SK-N-SH (cell line): ENCODE measurements at regions not wholly inside any gene's neighbourhood (a gene's known extent, or its start where the extent isn't known, plus 50 kb on each side); places are given as distances from the start of the nearest gene placed in this dataset.

ENCODE experiments used
- CTCF ChIA-PET: fragments of 300-600, 350-600 bp; formaldehyde crosslinking; extraction: SDS; loops from one replicate; lab custom pipeline; 2021; lab: Yijun Ruan, JAX
- POLR2A ChIA-PET: fragments of 350-600 bp; sonication (Branson Sonifier 250); formaldehyde crosslinking; extraction: SDS; loops from one replicate; lab custom pipeline; 2020; ENCODE audit warnings: antibody characterized with exemption, inconsistent platforms; lab: Yijun Ruan, JAX
- DNase-seq: peaks from one replicate; pipeline ENCODE4 v3.0.0; 2012
- H2AFZ ChIP-seq: fragments of 200-600 bp; sonication (generic); 2 replicates; pipeline ENCODE4 v1.8.1; 2016; ENCODE audit warnings: antibody characterized with exemption, mild to moderate bottlenecking, low read depth
- H3F3A ChIP-seq: fragments of 200-600 bp; sonication (generic); replicated peaks from 2 replicates; pipeline ENCODE3; 2016; ENCODE audit warnings: antibody characterized with exemption, mild to moderate bottlenecking; ENCODE audit not compliant: insufficient read depth
- H3K27ac ChIP-seq, 2 experiments: fragments of 200-500 bp in 1 of 2; fragments of 200-600 bp in 1 of 2; sonication (Bioruptor generic) in 1 of 2; sonication (generic), shearing (Covaris generic) in 1 of 2; 2 replicates each; pipeline versions ENCODE4 v1.5.1 to v1.6.1; 2014 to 2016; ENCODE audit warnings: low read depth in 2 of 2, inconsistent platforms in 1 of 2, low read length in 1 of 2, mild to moderate bottlenecking in 1 of 2, mixed read lengths in 1 of 2
- H3K27me3 ChIP-seq: fragments of 200-600 bp; sonication (generic), shearing (Covaris generic); 2 replicates; pipeline ENCODE4 v1.6.1; 2016; ENCODE audit warnings: mixed run types; ENCODE audit not compliant: insufficient read depth
- H3K36me3 ChIP-seq, 2 experiments: fragments of 200-500 bp in 1 of 2; fragments of 200-600 bp in 1 of 2; sonication (Bioruptor generic) in 1 of 2; sonication (generic) in 1 of 2; replicated peaks in 1 of 2; 2 replicates each; pipeline versions ENCODE3 to v1.5.1; 2014 to 2016; ENCODE audit warnings: low read length in 1 of 2, mild to moderate bottlenecking in 1 of 2; ENCODE audit not compliant: insufficient read depth in 2 of 2, control insufficient read depth in 1 of 2
- H3K4me1 ChIP-seq, 2 experiments: fragments of 200-500 bp in 1 of 2; fragments of 200-600 bp in 1 of 2; sonication (Bioruptor generic) in 1 of 2; sonication (generic), shearing (Covaris generic) in 1 of 2; 2 replicates each; pipeline versions ENCODE4 v1.5.1 to v1.6.1; 2014 to 2016; ENCODE audit warnings: low read depth in 1 of 2, low read length in 1 of 2, mixed run types in 1 of 2; ENCODE audit not compliant: insufficient read depth in 2 of 2, control insufficient read depth in 1 of 2
- H3K4me2 ChIP-seq: fragments of 200-600 bp; sonication (generic), shearing (Covaris generic); 2 replicates; pipeline ENCODE4 v1.6.1; 2017; ENCODE audit warnings: mixed run types
- H3K4me3 ChIP-seq, 2 experiments: fragments of 200-500 bp in 1 of 2; fragments of 200-600 bp in 1 of 2; sonication (Bioruptor generic) in 1 of 2; sonication (generic), shearing (Covaris generic) in 1 of 2; 2 replicates each; pipeline versions ENCODE4 v1.5.1 to v1.8.1; 2014 to 2016; ENCODE audit warnings: low read depth in 2 of 2, inconsistent platforms in 1 of 2, low read length in 1 of 2, mild to moderate bottlenecking in 1 of 2, mixed read lengths in 1 of 2, moderate library complexity in 1 of 2
- H3K79me2 ChIP-seq: fragments of 200-600 bp; sonication (generic); 2 replicates; pipeline ENCODE4 v1.8.1; 2017; ENCODE audit warnings: mild to moderate bottlenecking; ENCODE audit not compliant: insufficient read depth
- H3K9ac ChIP-seq: fragments of 200-600 bp; sonication (generic); 2 replicates; pipeline ENCODE4 v1.6.1; 2017; ENCODE audit warnings: mixed run types
- H3K9me2 ChIP-seq: fragments of 200-600 bp; sonication (generic); 2 replicates; pipeline ENCODE4 v1.6.1; 2017; ENCODE audit warnings: mixed run types
- H3K9me3 ChIP-seq: fragments of 200-600 bp; sonication (generic); 2 replicates; pipeline ENCODE4 v1.6.1; 2017; ENCODE audit warnings: mixed run types, mild to moderate bottlenecking, moderate library complexity
- H4K20me1 ChIP-seq: fragments of 200-600 bp; sonication (generic); 2 replicates; pipeline ENCODE4 v1.6.1; 2017; ENCODE audit warnings: mild to moderate bottlenecking, mixed run types; ENCODE audit not compliant: insufficient read depth
- CHD2 ChIP-seq: fragments of 150-350 bp; IDR thresholded peaks from 2 replicates; pipeline ENCODE4 v1.6.1; 2018; ENCODE audit warnings: low read length; ENCODE audit not compliant: partially characterized antibody
- ELF1 ChIP-seq: IDR thresholded peaks from 2 replicates; pipeline ENCODE4 v1.4.0; 2012
- EP300 ChIP-seq, 2 experiments: IDR thresholded peaks; 2 replicates each; pipeline versions ENCODE4 v1.4.0 to v1.6.1; 2012; ENCODE audit warnings: borderline replicate concordance in 1 of 2, low read depth in 1 of 2, low read length in 1 of 2
- FOXJ3 ChIP-seq: sonication (generic); formaldehyde crosslinking; IDR thresholded peaks from 2 replicates; pipeline ENCODE4 v1.5.1; 2020; ENCODE audit warnings: mild to moderate bottlenecking, missing genetic modification reagents
- GABPA ChIP-seq: IDR thresholded peaks from 2 replicates; pipeline ENCODE4 v1.4.0; 2012; ENCODE audit warnings: low read depth, mild to moderate bottlenecking
- GATA2 ChIP-seq: sonication (generic); formaldehyde crosslinking; IDR thresholded peaks from 2 replicates; pipeline ENCODE4 v1.5.0; 2020; ENCODE audit warnings: mild to moderate bottlenecking, missing genetic modification reagents
- MAX ChIP-seq: IDR thresholded peaks from 2 replicates; pipeline ENCODE4 v1.4.0; 2012; ENCODE audit warnings: low read depth
- MXI1 ChIP-seq: IDR thresholded peaks from 2 replicates; pipeline ENCODE4 v1.6.1; 2012; ENCODE audit warnings: mild to moderate bottlenecking, low read depth, low read length, improper control_type of control experiment
- PBX3 ChIP-seq: IDR thresholded peaks from 2 replicates; pipeline ENCODE4; 2012
- POLR2AphosphoS5 ChIP-seq: IDR thresholded peaks from 2 replicates; pipeline ENCODE4 v1.6.1; 2012; ENCODE audit warnings: low read depth, low read length
- RAD21 ChIP-seq: IDR thresholded peaks from 2 replicates; pipeline ENCODE4 v1.6.1; 2012; ENCODE audit warnings: mild to moderate bottlenecking, low read length
- RXRA ChIP-seq: IDR thresholded peaks from 2 replicates; pipeline ENCODE4 v1.4.0; 2012; ENCODE audit warnings: low read depth, mild to moderate bottlenecking, borderline replicate concordance
- SIN3A ChIP-seq: IDR thresholded peaks from 2 replicates; pipeline ENCODE4 v1.6.1; 2012; ENCODE audit warnings: low read depth, mild to moderate bottlenecking, low read length, moderate library complexity, borderline replicate concordance
- SMC3 ChIP-seq: IDR thresholded peaks from 2 replicates; pipeline ENCODE4 v1.6.1; 2012; ENCODE audit warnings: low read depth, low read length, improper control_type of control experiment
- TAF1 ChIP-seq: IDR thresholded peaks from 2 replicates; pipeline ENCODE4 v1.6.1; 2012; ENCODE audit warnings: low read depth, mild to moderate bottlenecking, low read length, moderate library complexity, borderline replicate concordance
- TCF12 ChIP-seq: IDR thresholded peaks from 2 replicates; pipeline ENCODE4 v1.4.0; 2012
- YY1 ChIP-seq: IDR thresholded peaks from 2 replicates; pipeline ENCODE4 v1.4.0; 2012; ENCODE audit warnings: low read depth, mild to moderate bottlenecking
- WGBS: methylation state at CpG from one replicate; pipeline ENCODE4 v1.1.6; 2017; ENCODE audit warnings: low lambda C conversion rate; 5-methylcytosine and 5-hydroxymethylcytosine counted together
- TF ChIP-seq, protein P1 (sequence below): fragments of 150-350 bp; IDR thresholded peaks from 2 replicates; pipeline ENCODE4 v1.6.1; 2017; ENCODE audit warnings: antibody characterized with exemption, low read length, low read depth, borderline replicate concordance
- TF ChIP-seq, protein P2 (sequence below): IDR thresholded peaks from 2 replicates; pipeline ENCODE4 v1.6.1; 2012; ENCODE audit warnings: mild to moderate bottlenecking, low read depth, low read length, moderate library complexity

DNA sequence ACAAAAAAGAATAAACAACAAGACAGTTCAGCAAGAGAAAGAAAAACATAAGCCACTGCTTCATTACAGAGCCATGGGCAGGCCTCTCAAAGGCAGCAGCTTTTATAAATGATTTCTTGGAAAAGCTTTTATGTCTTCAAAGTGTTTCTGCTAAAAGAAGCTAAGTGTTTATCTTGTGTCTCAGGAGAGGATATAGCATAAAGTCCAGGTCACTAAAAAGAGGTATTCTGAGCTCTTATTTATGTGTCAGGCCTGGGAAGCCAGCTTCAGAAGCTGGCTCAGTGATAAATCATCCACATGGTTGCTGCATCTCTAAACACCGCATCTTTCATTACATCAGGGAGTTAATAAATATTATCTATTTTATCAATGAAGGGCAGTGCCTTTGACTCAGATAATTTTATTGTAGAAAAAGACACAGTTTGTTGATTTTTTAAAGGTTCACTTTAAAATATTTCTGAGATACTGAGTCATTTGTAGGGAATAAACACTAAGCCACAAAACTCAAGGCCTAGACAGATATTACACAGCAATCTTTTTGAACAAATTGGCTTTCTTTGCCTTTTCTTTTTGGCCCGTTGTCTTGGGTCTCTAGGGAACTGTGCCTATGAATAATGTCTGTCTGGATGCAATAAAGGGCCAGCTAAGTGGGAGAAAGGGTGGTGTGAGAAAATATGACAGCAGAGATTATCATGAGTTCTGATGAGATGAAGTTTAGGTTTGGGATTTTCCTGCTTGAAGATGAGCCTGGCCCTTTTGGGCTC lies 1086.6 kb downstream of the UQCRFS1 start:
- Histone ChIP-seq H3K4me1 (no peaks in the 10 kb centered on the region), H3K9ac (no peak overlapping the region), H3K27me3 (no peaks in the 10 kb centered on the region), H3K4me2 (no peak overlapping the region), H4K20me1 (no peaks in the 10 kb centered on the region), H3K27ac (no peak overlapping the region), H3K9me2 (no peaks in the 10 kb centered on the region), H3K4me3 (no peak overlapping the region), H3K9me3 (no peaks in the 10 kb centered on the region), H3K79me2 (no peaks in the 10 kb centered on the region), H3K36me3 (no peaks in the 10 kb centered on the region), H3F3A (no peaks in the 10 kb centered on the region)
- ChIA-PET CTCF (no interaction called here), POLR2A (no interaction called here)
- no peak for DNase-seq
- 5% methylated on average over 2 of the region's 2 CpGs for WGBS
- TF ChIP-seq PBX3: no peak
- no peak for TF ChIP-seq EP300 (IDR thresholded peaks at IDR 0.05; ENCODE audit: borderline replicate concordance in 1 of 2, low read depth in 1 of 2, low read length in 1 of 2)
- TF ChIP-seq POLR2AphosphoS5: no peak
- TF ChIP-seq SMC3: no peak
- no peak for TF ChIP-seq ELF1
- TF ChIP-seq TAF1: no peak
- TF ChIP-seq, protein P1, sequence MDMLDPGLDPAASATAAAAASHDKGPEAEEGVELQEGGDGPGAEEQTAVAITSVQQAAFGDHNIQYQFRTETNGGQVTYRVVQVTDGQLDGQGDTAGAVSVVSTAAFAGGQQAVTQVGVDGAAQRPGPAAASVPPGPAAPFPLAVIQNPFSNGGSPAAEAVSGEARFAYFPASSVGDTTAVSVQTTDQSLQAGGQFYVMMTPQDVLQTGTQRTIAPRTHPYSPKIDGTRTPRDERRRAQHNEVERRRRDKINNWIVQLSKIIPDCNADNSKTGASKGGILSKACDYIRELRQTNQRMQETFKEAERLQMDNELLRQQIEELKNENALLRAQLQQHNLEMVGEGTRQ: no peak
- TF ChIP-seq MAX: no peak
- TF ChIP-seq, all 33 proteins: peak for 0
- H2AFZ ChIP-seq: no peak overlapping the region

DNA sequence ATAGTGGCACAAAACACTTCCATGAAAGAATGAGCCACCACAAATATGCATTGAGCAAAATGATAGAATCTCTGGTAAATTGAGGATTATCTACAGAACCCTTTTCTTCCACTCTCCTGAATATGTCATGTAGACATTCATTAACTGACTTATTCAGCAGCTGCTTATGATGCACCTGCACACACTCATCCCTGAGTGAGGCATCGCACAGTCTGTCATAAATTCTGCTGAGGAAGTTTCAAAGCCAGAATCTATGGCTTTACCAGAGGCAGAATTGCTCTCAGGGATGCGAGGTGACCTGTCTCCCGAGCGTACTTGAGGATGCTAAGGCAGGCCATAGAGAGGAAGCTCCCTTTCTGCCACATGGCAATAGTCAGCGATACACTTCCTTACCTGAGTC lies 1090.2 kb downstream of the UQCRFS1 start:
- no peaks in the 10 kb centered on the region for H3K4me1 ChIP-seq
- no peak overlapping the region for H2AFZ ChIP-seq
- H3K27me3 ChIP-seq: no peaks in the 10 kb centered on the region
- no peaks in the 10 kb centered on the region for H3K36me3 ChIP-seq
- H3K79me2 ChIP-seq: no peaks in the 10 kb centered on the region
- H3K9me3 ChIP-seq: no peaks in the 10 kb centered on the region
- no peak for TF ChIP-seq GATA2 (CRISPR knock-in tag)
- TF ChIP-seq CHD2: no peak
- TF ChIP-seq, protein P1: no peak
- no peak for TF ChIP-seq RAD21
- no peak for TF ChIP-seq MXI1
- no peak for TF ChIP-seq RXRA
- no peak for TF ChIP-seq GABPA
- TF ChIP-seq FOXJ3 (CRISPR knock-in tag): no peak
- no peak for TF ChIP-seq TAF1
- no peak for TF ChIP-seq SIN3A
- TF ChIP-seq TCF12: no peak
- TF ChIP-seq, protein P2, sequence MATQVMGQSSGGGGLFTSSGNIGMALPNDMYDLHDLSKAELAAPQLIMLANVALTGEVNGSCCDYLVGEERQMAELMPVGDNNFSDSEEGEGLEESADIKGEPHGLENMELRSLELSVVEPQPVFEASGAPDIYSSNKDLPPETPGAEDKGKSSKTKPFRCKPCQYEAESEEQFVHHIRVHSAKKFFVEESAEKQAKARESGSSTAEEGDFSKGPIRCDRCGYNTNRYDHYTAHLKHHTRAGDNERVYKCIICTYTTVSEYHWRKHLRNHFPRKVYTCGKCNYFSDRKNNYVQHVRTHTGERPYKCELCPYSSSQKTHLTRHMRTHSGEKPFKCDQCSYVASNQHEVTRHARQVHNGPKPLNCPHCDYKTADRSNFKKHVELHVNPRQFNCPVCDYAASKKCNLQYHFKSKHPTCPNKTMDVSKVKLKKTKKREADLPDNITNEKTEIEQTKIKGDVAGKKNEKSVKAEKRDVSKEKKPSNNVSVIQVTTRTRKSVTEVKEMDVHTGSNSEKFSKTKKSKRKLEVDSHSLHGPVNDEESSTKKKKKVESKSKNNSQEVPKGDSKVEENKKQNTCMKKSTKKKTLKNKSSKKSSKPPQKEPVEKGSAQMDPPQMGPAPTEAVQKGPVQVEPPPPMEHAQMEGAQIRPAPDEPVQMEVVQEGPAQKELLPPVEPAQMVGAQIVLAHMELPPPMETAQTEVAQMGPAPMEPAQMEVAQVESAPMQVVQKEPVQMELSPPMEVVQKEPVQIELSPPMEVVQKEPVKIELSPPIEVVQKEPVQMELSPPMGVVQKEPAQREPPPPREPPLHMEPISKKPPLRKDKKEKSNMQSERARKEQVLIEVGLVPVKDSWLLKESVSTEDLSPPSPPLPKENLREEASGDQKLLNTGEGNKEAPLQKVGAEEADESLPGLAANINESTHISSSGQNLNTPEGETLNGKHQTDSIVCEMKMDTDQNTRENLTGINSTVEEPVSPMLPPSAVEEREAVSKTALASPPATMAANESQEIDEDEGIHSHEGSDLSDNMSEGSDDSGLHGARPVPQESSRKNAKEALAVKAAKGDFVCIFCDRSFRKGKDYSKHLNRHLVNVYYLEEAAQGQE: no peak
- no peak for TF ChIP-seq YY1
- 0% methylated on average over 4 of the region's 5 CpGs for WGBS
- no peak overlapping the region for H3K9ac ChIP-seq
- H3K4me2 ChIP-seq: no peak overlapping the region
- ChIA-PET CTCF (no interaction called here), POLR2A (no interaction called here)
- H3K27ac ChIP-seq: no peak overlapping the region
- no peaks in the 10 kb centered on the region for H4K20me1 ChIP-seq
- no peak overlapping the region for H3K4me3 ChIP-seq
- no peaks in the 10 kb centered on the region for H3K9me2 ChIP-seq
- no peaks in the 10 kb centered on the region for H3F3A ChIP-seq
- no peak for DNase-seq
